Peyer's patch (tissue), 4 donors: ENCODE measurements at regions not wholly inside any gene's neighbourhood (a gene's known extent, or its start where the extent isn't known, plus 50 kb on each side); places are given as distances from the start of the nearest gene placed in this dataset.
A peak's percentile ranks its signal among the peaks of the same experiment; 100 is the strongest.

Source experiments
- DNase-seq, 3 donors: peaks; one replicate each; pipeline ENCODE4 v3.0.0-alpha.2; 2017 to 2019
- H3K27ac ChIP-seq, 4 donors: fragments of 200-600 bp; sonication (generic); one replicate each; pipeline ENCODE4 v1.5.1; 2016 to 2019
- H3K27me3 ChIP-seq, 2 donors: fragments of 200-600 bp; sonication (generic); one replicate each; pipeline ENCODE4 v1.5.1; 2019
- H3K36me3 ChIP-seq, 3 donors: fragments of 200-600 bp; sonication (generic); one replicate each; pipeline ENCODE4 v1.5.1; 2016 to 2019
- H3K4me1 ChIP-seq, 4 donors: fragments of 200-600 bp; sonication (generic); one replicate each; pipeline ENCODE4 v1.5.1; 2016 to 2019
- H3K4me3 ChIP-seq, 4 donors: fragments of 200-600 bp; sonication (generic); 1 replicate in 3 of 4; 2 replicates in 1 of 4; pipeline ENCODE4 v1.5.1; 2016 to 2019; ENCODE audit warnings: mild to moderate bottlenecking in 1 of 4
- H3K9me3 ChIP-seq, 4 donors: fragments of 200-600 bp; sonication (generic); one replicate each; pipeline ENCODE4 v1.5.1; 2016 to 2019; ENCODE audit warnings: mild to moderate bottlenecking in 1 of 4
- CTCF ChIP-seq, 6 experiments: fragments of 450-650 bp in 4 of 6; fragments of 200-600 bp in 2 of 6; sonication (generic) in 1 of 6; IDR thresholded peaks; one replicate each; pipeline ENCODE4 v1.5.1; 2017 to 2019; ENCODE audit warnings: antibody characterized with exemption in 6 of 6, mild to moderate bottlenecking in 3 of 6, moderate library complexity in 1 of 6
- POLR2A ChIP-seq, 2 donors: fragments of 450-650 bp; IDR thresholded peaks; one replicate each; pipeline ENCODE4 v1.5.1; 2017; ENCODE audit warnings: antibody characterized with exemption in 2 of 2, mild to moderate bottlenecking in 2 of 2, moderate library complexity in 2 of 2

- DNase-seq = no peak
- Histone ChIP-seq H3K27me3 (no peaks in the 10 kb centered on the region), H3K27ac (no peak overlapping the region), H3K4me3 (no peak overlapping the region), H3K4me1 (no peaks in the 10 kb centered on the region), H3K36me3 (no peaks in the 10 kb centered on the region), H3K9me3 (no peaks in the 10 kb centered on the region)
- TF ChIP-seq CTCF (IDR thresholded peaks at IDR 0.05) = no peak
- TF ChIP-seq POLR2A (IDR thresholded peaks at IDR 0.05) = no peak
Measured at GRCh38 chr11:104830508-104830907, 67.8 kb downstream of the CASP12 start.

- no peak for DNase-seq
Measured at GRCh38 chr11:104830080-104830479, 68.2 kb downstream of the CASP12 start.

GRCh38 chr11:104826772-104827171, 71.5 kb downstream of the CASP12 start:
- no peaks in the 10 kb centered on the region for H3K36me3 ChIP-seq
- TF ChIP-seq POLR2A (IDR thresholded peaks at IDR 0.05) (no peak), CTCF (IDR thresholded peaks at IDR 0.05) (no peak)
- H3K27me3 ChIP-seq = no peaks in the 10 kb centered on the region
- H3K9me3 ChIP-seq = no peaks in the 10 kb centered on the region
- H3K27ac ChIP-seq = no peak overlapping the region
- no peaks in the 10 kb centered on the region for H3K4me1 ChIP-seq
- no peak for DNase-seq
- H3K4me3 ChIP-seq = no peak overlapping the region

More at GRCh38 chr11:104830080-104830479, 68.2 kb downstream of the CASP12 start:
- Histone ChIP-seq H3K4me1 (no peaks in the 10 kb centered on the region), H3K27me3 (no peaks in the 10 kb centered on the region), H3K36me3 (no peaks in the 10 kb centered on the region), H3K9me3 (no peaks in the 10 kb centered on the region), H3K27ac (no peak overlapping the region), H3K4me3 (no peak overlapping the region)
- TF ChIP-seq POLR2A (IDR thresholded peaks at IDR 0.05) = no peak
- no peak for TF ChIP-seq CTCF (IDR thresholded peaks at IDR 0.05)

GRCh38 chr11:104823657-104824056, 74.6 kb downstream of the CASP12 start:
- Histone ChIP-seq H3K36me3 (no peaks in the 10 kb centered on the region), H3K4me3 (no peak overlapping the region), H3K27ac (no peak overlapping the region), H3K4me1 (no peaks in the 10 kb centered on the region), H3K9me3 (no peaks in the 10 kb centered on the region), H3K27me3 (no peaks in the 10 kb centered on the region)
- DNase-seq = no peak
- TF ChIP-seq POLR2A (IDR thresholded peaks at IDR 0.05) (no peak), CTCF (IDR thresholded peaks at IDR 0.05) (peak in 1 of 6 experiments; percentile 18)

- Histone ChIP-seq H3K9me3 (no peaks in the 10 kb centered on the region), H3K4me3 (no peak overlapping the region), H3K27ac (no peak overlapping the region), H3K27me3 (no peaks in the 10 kb centered on the region), H3K36me3 (no peaks in the 10 kb centered on the region), H3K4me1 (no peaks in the 10 kb centered on the region)
- DNase-seq = no peak
- TF ChIP-seq POLR2A (IDR thresholded peaks at IDR 0.05) (no peak), CTCF (IDR thresholded peaks at IDR 0.05) (no peak)
Measured at GRCh38 chr11:104820431-104820830, 77.8 kb downstream of the CASP12 start.

GRCh38 chr11:104819603-104820002, 78.7 kb downstream of the CASP12 start:
- no peak for DNase-seq
- Histone ChIP-seq H3K27ac (no peak overlapping the region), H3K27me3 (no peaks in the 10 kb centered on the region), H3K4me3 (no peak overlapping the region), H3K4me1 (no peaks in the 10 kb centered on the region), H3K36me3 (no peaks in the 10 kb centered on the region), H3K9me3 (no peaks in the 10 kb centered on the region)
- no peak for TF ChIP-seq CTCF (IDR thresholded peaks at IDR 0.05)
- TF ChIP-seq POLR2A (IDR thresholded peaks at IDR 0.05) = no peak
